CD4-positive, alpha-beta T cell treated with Interleukin-10 for 1 hour (primary cell): ENCODE measurements at regions not wholly inside any gene's neighbourhood (a gene's known extent, or its start where the extent isn't known, plus 50 kb on each side); places are given as distances from the start of the nearest gene placed in this dataset.
"Not testable (repeated sequence)": the region's sequence is repeated elsewhere in the genome, so short reads cannot be mapped to it uniquely, and the experiment has no call there.

Experiments used
- DNase-seq: peaks from one replicate; pipeline ENCODE4 v3.0.0-alpha.2; 2020

GRCh38 chr6:90916968-90917367, 330.1 kb upstream of the MAP3K7 start:
- DNase-seq, result no peak

- no peak for DNase-seq
These were observed 328.5 kb upstream of the MAP3K7 start for GRCh38 chr6:90915224-90915915.

DNA sequence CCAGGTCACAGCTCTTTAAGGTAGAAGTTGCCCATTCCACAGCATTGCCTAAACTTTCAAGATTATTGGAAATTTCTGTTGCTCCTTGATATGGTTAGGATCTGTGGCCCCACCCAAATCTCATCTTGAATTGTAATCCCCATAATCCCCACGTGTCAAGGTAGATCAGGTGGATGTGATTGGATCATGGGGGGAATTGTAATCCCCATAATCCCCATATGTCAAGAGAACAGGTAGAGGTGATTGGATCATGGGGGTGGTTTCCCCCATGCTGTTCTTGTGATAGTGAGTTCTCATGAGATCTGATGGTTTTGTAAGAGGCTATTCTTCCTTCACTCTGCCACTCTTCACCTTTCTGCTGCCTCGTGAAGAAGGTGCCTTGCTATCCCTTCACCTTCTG, 327.4 kb upstream of the MAP3K7 start:
- no peak for DNase-seq

DNA sequence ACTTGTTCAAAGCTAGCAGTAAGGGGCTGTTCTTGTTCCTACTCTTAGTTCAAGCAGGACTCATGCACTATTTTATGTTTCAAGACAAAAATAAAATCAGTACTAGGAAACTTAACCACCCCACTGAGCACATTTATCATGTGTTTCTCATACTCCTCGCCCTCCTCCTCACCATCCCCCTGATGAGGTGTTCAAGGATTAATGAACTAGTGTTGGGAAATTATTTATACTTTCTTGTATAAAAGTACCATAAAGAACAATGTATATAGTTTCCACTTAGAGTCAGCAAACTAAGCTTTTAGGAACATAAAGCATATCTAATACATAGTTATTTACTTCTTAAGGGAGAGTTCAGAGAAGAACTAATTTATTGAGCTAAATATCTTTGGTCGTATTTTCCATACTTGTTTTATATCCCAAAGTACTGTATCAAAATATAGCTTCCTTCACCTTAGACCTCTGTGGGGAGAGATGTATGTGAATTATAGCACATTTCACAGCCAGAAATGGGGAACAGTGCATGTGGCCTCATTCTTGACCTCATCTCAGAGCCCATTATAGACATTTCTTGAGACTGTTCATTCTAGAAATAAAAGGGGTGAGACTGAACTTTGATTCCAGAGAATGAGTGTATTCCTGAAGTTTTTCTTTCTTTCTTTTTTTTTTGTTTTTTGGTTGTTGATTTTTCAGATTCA, 326.5 kb upstream of the MAP3K7 start:
- no peak for DNase-seq

GRCh38 chr6:90911642-90912041, 324.8 kb upstream of the MAP3K7 start:
- no peak for DNase-seq

DNA sequence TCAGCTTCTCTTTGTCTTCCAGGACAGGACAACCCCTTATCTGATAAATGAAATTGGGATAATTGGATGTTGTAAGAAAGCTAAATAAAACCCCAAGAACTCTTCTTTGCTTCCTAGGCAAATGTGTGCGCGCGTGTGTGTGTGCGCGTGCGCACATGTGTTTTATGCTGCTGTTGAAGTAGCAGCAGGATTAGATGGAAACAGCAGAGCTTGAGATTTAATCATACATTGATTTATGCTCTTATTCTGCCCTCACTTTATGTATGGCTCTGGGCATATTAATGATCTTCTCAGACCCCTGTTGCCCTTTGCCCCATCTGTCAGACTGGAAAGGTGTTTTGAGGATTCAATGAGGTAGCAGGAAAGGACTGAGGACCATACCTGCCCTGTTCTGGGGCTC, 324.0 kb upstream of the MAP3K7 start:
- no peak for DNase-seq

GRCh38 chr6:90907931-90908655, 321.2 kb upstream of the MAP3K7 start:
- DNase-seq, result no peak

GRCh38 chr6:90905351-90905750, 318.5 kb upstream of the MAP3K7 start:
- DNase-seq, result no peak

GRCh38 chr6:90900034-90900433, 313.2 kb upstream of the MAP3K7 start:
- no peak for DNase-seq

- DNase-seq, result no peak
These were observed 311.9 kb upstream of the MAP3K7 start for GRCh38 chr6:90898763-90899162.

DNA sequence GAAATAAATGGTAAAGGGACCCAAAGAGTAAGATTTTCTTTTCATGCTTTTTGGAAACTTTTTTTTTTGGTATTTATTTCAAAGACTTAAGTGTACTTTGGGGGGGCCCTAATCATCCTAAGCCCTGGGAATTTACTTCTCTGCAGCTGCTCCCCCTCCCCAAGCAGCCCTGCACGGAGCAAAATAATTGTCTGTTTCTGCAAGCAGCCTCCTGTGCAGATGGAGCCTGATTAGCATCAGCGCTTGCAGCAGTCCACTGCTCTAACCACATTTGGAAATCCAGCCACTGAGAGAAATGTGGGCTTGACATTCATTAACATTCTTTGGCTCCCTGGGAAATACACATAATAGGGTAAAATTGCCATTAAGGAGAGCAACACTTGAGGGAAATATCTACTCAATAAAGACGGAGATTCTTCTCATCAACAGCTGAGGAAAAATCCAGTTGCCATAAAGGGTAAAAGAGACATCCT, 309.2 kb upstream of the MAP3K7 start:
- no peak for DNase-seq

- DNase-seq, result no peak
These were observed 308.6 kb upstream of the MAP3K7 start for GRCh38 chr6:90895299-90896074.

- DNase-seq, result no peak
These were observed 307.6 kb upstream of the MAP3K7 start for GRCh38 chr6:90894285-90895130.

DNA sequence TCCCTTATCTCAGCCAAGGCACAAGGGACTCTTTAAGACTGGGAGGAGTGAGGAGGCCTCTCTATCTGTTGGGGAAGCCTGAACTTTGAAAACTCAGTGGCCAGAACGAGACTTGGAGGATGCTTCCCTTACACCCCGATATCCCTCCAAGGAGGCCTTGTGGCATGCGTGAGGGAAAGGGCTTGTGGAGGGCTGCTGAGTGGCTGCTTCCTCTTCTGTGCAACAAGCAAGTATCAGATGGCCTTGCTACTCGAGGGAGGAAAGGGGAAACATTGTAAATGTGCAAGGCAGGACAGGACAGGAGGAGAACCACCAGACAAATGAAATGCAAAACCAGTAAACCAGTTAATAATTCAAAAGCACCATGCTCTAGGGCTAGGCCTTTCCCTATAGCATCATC, 306.5 kb upstream of the MAP3K7 start:
- no peak for DNase-seq

DNA sequence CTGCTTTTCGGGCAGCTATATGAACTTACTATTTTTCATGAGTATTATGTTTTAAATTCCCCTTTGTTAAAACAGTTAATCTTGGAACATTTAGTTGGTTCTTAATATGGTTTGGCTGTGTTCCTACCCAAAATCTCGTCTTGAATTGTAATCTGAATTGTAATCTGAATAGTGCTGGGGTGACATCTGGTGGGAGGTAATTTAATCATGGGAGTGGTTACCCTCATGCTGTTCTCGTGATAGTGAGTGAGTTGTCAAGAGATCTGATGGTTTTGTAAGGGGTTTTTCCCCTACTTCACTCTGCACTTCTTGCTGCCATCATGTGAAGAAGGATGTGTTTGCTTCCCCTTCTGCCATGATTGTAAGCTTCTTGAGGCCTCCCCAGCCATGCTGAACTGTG, 305.4 kb upstream of the MAP3K7 start:
- DNase-seq, result no peak

DNA sequence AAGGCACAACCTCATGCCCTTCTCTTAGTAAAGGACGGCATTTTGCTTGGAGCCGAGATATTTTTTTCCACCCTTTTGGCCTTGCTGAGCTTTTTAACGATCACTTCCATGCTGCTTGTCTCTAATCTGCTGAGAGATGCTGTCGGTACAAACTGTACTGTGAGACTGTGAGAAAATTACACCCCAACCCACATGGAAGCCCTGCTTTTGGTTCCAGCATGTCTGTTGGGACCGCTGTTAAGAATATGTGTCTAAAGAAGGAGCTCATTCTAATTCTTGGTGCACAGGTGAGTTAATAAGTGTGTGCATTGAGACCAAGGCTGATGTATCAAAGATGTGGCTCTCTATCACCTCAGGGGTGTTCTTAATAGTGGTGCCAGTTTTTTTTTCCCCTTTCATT, 304.5 kb upstream of the MAP3K7 start:
- DNase-seq, result no peak

DNA sequence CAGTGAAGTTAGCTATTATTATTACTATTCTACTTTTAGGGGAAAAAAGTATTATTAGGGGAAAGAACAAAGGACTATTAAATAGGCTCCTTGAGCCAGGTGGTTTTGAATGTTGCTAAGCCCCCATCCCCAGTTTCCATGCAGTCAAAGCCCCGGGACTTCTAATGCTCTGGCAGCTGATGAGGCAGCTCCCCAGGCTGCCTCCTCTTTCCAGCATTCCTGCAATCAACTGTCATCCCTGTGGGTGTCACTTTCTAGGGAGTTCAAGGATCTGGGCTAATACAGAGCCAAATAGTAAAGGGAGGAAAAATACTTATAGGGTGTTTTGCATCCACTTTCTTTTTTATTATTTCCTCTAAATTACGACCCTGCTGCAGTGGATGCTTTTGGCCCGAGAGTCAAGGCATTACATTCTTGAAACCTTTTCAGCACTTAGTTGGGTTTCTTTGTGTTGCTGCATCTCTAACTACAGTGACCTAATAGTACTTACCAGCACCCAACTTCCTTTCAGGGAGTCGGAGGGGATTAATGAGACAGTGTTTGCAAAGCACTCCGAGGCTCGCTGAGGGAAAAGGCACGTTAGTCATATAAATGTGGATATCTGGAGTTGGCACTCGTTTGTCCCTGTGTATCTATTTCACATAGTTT, 303.9 kb upstream of the MAP3K7 start:
- no peak for DNase-seq

GRCh38 chr6:90887764-90888163, 300.9 kb upstream of the MAP3K7 start:
- no peak for DNase-seq

- DNase-seq, result no peak
These were observed 298.8 kb upstream of the MAP3K7 start for GRCh38 chr6:90885611-90886056.

- DNase-seq, result not testable (repeated sequence)
These were observed 298.3 kb upstream of the MAP3K7 start for GRCh38 chr6:90885137-90885536.

DNA sequence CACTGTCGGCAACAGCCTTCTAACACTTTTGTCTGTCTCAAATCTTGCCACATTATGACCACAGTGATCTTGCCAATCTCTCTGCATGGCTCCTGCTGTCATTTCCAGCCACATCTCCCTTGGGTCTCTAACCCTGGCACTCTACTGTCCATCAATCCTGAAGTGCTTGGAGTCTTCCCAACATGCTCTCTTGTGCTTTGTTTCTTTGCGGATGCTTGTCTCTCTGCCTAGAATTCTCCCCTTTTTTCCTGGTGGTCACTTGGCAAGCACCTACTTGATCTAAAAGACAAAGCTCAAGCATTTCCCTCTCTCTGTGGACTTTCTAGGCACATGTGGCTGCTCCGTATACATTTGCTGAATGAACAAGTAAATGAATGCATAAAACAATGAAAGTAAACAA, 290.7 kb upstream of the MAP3K7 start:
- no peak for DNase-seq

DNA sequence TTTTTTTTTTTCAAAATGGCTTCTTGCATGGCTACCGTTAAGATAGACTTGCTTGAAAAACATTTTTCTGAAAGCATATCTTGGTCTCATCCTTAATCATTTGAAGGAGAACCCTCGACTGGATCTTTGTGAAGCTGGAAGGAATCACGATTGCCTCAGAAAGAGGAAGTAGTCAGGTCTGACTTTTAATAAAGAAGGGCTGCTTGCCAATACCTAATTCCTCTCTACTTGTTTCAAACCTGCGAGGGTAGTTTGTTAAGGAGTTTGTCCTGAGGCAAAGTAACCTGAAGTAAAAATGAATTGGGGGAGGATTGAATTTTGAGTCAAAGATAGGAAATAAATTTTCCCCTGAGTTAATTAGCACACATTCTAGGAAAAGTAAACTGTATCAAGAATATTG, 288.1 kb upstream of the MAP3K7 start:
- no peak for DNase-seq
